Prostate gland (tissue), 2 donors: ENCODE measurements at regions not wholly inside any gene's neighbourhood (a gene's known extent, or its start where the extent isn't known, plus 50 kb on each side); places are given as distances from the start of the nearest gene placed in this dataset.

Experiments used
- DNase-seq: peaks from one replicate; pipeline ENCODE4 v3.0.0-alpha.2; 2019; ENCODE audit warnings: low spot score
- H3K27ac ChIP-seq, 2 donors: fragments of 200-600 bp; sonication (generic); 2 replicates each; pipeline ENCODE4 v1.5.1; 2017 to 2019
- H3K27me3 ChIP-seq: fragments of 200-600 bp; sonication (generic); replicated peaks from 2 replicates; pipeline ENCODE4 v1.5.1; 2019; ENCODE audit not compliant: insufficient read depth
- H3K36me3 ChIP-seq, 2 donors: fragments of 200-600 bp; sonication (generic); 1 replicate in 1 of 2; 2 replicates in 1 of 2; pipeline versions ENCODE4 v1.5.1 to v1.8.1; 2017 to 2019
- H3K4me1 ChIP-seq: fragments of 200-600 bp; sonication (generic); replicated peaks from 2 replicates; pipeline ENCODE4 v1.5.1; 2019
- H3K4me3 ChIP-seq, 2 donors: fragments of 200-600 bp; sonication (generic); 2 replicates each; pipeline ENCODE4 v1.5.1; 2017 to 2019
- H3K9me3 ChIP-seq: fragments of 200-600 bp; sonication (generic); 2 replicates; pipeline ENCODE4 v1.5.1; 2017
- POLR2A ChIP-seq: fragments of 450-650 bp; IDR thresholded peaks from one replicate; pipeline ENCODE4 v1.6.1; 2016; ENCODE audit warnings: antibody characterized with exemption, mild to moderate bottlenecking
- POLR2AphosphoS5 ChIP-seq: sonication (generic); formaldehyde crosslinking; IDR thresholded peaks from one replicate; pipeline ENCODE4 v1.6.1; 2017; ENCODE audit warnings: antibody characterized with exemption
- WGBS: methylation state at CpG from one replicate; pipeline ENCODE4 v1.1.5; 2018; 5-methylcytosine and 5-hydroxymethylcytosine counted together
- intact Hi-C: fragments of 100-400 bp; cut with DNase I; formaldehyde crosslinking; loops from one replicate; pipeline ENCODE4 v1.14.2; 2022
- TF ChIP-seq, protein P1 (sequence below), 4 experiments: fragments of 200-600 bp in 2 of 4; fragments of 450-650 bp in 2 of 4; sonication (generic) in 2 of 4; IDR thresholded peaks; 1 replicate in 3 of 4; 2 replicates in 1 of 4; pipeline ENCODE4 v1.5.1; 2016 to 2019; ENCODE audit warnings: antibody characterized with exemption in 4 of 4, mild to moderate bottlenecking in 2 of 4, moderate library complexity in 2 of 4

DNA sequence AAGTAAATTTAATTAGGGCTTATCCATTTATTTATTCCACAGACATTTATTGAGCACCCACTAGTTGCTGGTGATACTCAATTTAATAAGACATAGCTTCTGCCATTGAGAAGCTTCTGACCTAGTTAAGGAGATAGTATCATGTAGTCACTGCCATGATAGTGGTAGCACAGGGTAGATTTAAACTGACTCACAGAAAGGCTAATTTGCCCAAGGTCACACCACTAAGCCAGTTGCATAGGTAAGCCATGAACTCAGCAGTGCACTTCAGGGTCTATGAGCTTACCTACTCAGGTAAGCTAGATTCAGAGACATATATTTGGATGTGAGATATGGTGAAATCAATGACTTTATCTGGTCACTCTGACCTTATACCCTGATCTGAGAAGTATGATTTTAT is 168.4 kb downstream of the TNFSF18 start:
- intact Hi-C loops = no loop called here
- TF ChIP-seq, protein P1, sequence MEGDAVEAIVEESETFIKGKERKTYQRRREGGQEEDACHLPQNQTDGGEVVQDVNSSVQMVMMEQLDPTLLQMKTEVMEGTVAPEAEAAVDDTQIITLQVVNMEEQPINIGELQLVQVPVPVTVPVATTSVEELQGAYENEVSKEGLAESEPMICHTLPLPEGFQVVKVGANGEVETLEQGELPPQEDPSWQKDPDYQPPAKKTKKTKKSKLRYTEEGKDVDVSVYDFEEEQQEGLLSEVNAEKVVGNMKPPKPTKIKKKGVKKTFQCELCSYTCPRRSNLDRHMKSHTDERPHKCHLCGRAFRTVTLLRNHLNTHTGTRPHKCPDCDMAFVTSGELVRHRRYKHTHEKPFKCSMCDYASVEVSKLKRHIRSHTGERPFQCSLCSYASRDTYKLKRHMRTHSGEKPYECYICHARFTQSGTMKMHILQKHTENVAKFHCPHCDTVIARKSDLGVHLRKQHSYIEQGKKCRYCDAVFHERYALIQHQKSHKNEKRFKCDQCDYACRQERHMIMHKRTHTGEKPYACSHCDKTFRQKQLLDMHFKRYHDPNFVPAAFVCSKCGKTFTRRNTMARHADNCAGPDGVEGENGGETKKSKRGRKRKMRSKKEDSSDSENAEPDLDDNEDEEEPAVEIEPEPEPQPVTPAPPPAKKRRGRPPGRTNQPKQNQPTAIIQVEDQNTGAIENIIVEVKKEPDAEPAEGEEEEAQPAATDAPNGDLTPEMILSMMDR (IDR thresholded peaks at IDR 0.05) = no peak
- no peak for TF ChIP-seq POLR2A
- TF ChIP-seq POLR2AphosphoS5 = no peak

GRCh38 chr1:172882791-172883386 is 167.9 kb downstream of the TNFSF18 start:
- intact Hi-C loops = no loop called here
- TF ChIP-seq, protein P1 (IDR thresholded peaks at IDR 0.05) = no peak
- TF ChIP-seq POLR2AphosphoS5 (no peak), POLR2A (no peak)

More for the DNA sequence above, 168.4 kb downstream of the TNFSF18 start:
- Histone ChIP-seq H3K36me3 (no peaks in the 10 kb centered on the region), H3K27me3 (no peaks in the 10 kb centered on the region), H3K4me1 (no peaks in the 10 kb centered on the region), H3K4me3 (no peak overlapping the region), H3K9me3 (no peaks in the 10 kb centered on the region), H3K27ac (no peak overlapping the region)
- no peak for DNase-seq

GRCh38 chr1:172883387-172883791 is 167.4 kb downstream of the TNFSF18 start:
- Histone ChIP-seq H3K36me3 (no peaks in the 10 kb centered on the region), H3K4me1 (no peaks in the 10 kb centered on the region), H3K27ac (no peak overlapping the region), H3K9me3 (no peaks in the 10 kb centered on the region), H3K4me3 (no peak overlapping the region), H3K27me3 (no peaks in the 10 kb centered on the region)
- WGBS = 69% methylated on average over 3 of the region's 3 CpGs
- no peak for DNase-seq
- no peak for TF ChIP-seq POLR2A
- no peak for TF ChIP-seq POLR2AphosphoS5
- TF ChIP-seq, protein P1 (IDR thresholded peaks at IDR 0.05) = no peak
- intact Hi-C loops = no loop called here

More at GRCh38 chr1:172882791-172883386, 167.9 kb downstream of the TNFSF18 start:
- DNase-seq = no peak
- Histone ChIP-seq H3K36me3 (no peaks in the 10 kb centered on the region), H3K4me3 (no peak overlapping the region), H3K4me1 (no peaks in the 10 kb centered on the region), H3K27me3 (no peaks in the 10 kb centered on the region), H3K9me3 (no peaks in the 10 kb centered on the region), H3K27ac (no peak overlapping the region)
- WGBS = 93% methylated on average over 6 of the region's 6 CpGs

- no peaks in the 10 kb centered on the region for H3K27me3 ChIP-seq
- H3K27ac ChIP-seq = no peak overlapping the region
- DNase-seq = no peak
- H3K9me3 ChIP-seq = no peaks in the 10 kb centered on the region
- no peak overlapping the region for H3K4me3 ChIP-seq
- intact Hi-C loops = no loop called here
- TF ChIP-seq POLR2A = no peak
- TF ChIP-seq POLR2AphosphoS5 = no peak
- TF ChIP-seq, protein P1 (IDR thresholded peaks at IDR 0.05) = no peak
- no peaks in the 10 kb centered on the region for H3K4me1 ChIP-seq
- 19% methylated on average over 1 of the region's 1 CpG for WGBS
- no peaks in the 10 kb centered on the region for H3K36me3 ChIP-seq
Measured at GRCh38 chr1:172883844-172884243, 166.9 kb downstream of the TNFSF18 start.

GRCh38 chr1:172885411-172885810 is 165.3 kb downstream of the TNFSF18 start:
- intact Hi-C loops = no loop called here
- DNase-seq = no peak
- H3K4me3 ChIP-seq = no peak overlapping the region
- H3K27ac ChIP-seq = no peak overlapping the region
- H3K9me3 ChIP-seq = no peaks in the 10 kb centered on the region
- no peaks in the 10 kb centered on the region for H3K27me3 ChIP-seq
- H3K4me1 ChIP-seq = no peaks in the 10 kb centered on the region
- TF ChIP-seq, protein P1 (IDR thresholded peaks at IDR 0.05) = no peak
- TF ChIP-seq POLR2AphosphoS5 = no peak
- no peak for TF ChIP-seq POLR2A
- no peaks in the 10 kb centered on the region for H3K36me3 ChIP-seq
